ENCODE measurements at regions not wholly inside any gene's neighbourhood (a gene's known extent, or its start where the extent isn't known, plus 50 kb on each side); places are given as distances from the start of the nearest gene placed in this dataset.

- TF ChIP-seq CTCF (conservative IDR thresholded peaks at IDR 0.05; ENCODE audit: low read depth, low read length) (no peak), EZH2 (IDR thresholded peaks at IDR 0.05; ENCODE audit: borderline replicate concordance, low read depth, low read length, poor library complexity, severe bottlenecking) (no peak)
- CTCF ChIA-PET = no interaction called here
- intact Hi-C loops (cut with micrococcal nuclease; ENCODE audit: unreplicated experiment) = no loop called here
These were observed 1544.0 kb downstream of the TECRL start for GRCh38 chr4:62865261-62865660.

GRCh38 chr4:62849696-62850095, 1559.6 kb downstream of the TECRL start:
- no peaks in the 10 kb centered on the region for H3K36me3 ChIP-seq (ENCODE audit: insufficient read depth, low read length, poor library complexity, severe bottlenecking)
- no peak for TF ChIP-seq CTCF (conservative IDR thresholded peaks at IDR 0.05; ENCODE audit: low read depth, low read length)
- no peak for TF ChIP-seq EZH2 (IDR thresholded peaks at IDR 0.05; ENCODE audit: borderline replicate concordance, low read depth, low read length, poor library complexity, severe bottlenecking)
- intact Hi-C loops (cut with micrococcal nuclease; ENCODE audit: unreplicated experiment) = no loop called here
- ChIA-PET POLR2A (ENCODE audit: low non-redundant PET) (no interaction called here), CTCF (no interaction called here)
- no peak overlapping the region for H3K27ac ChIP-seq (ENCODE audit: low read depth, low read length, poor library complexity, severe bottlenecking)
- DNase-seq (ENCODE audit: low spot score) = no peak
- H3K9me3 ChIP-seq (ENCODE audit: low read depth, low read length, poor library complexity, severe bottlenecking) = no peaks in the 10 kb centered on the region
- H3K4me1 ChIP-seq (ENCODE audit: insufficient read depth, low read length, poor library complexity, severe bottlenecking) = no peaks in the 10 kb centered on the region
- no peak overlapping the region for H3K4me3 ChIP-seq (ENCODE audit: low read depth, low read length, poor library complexity, severe bottlenecking)
- H3K27me3 ChIP-seq (replicated peaks; ENCODE audit: insufficient read depth, low read depth, low read length, poor library complexity) = no peaks in the 10 kb centered on the region
- no TSS peak for BruUV-seq (replicated peaks)

More at GRCh38 chr4:62865261-62865660, 1544.0 kb downstream of the TECRL start:
- Histone ChIP-seq H3K36me3 (ENCODE audit: insufficient read depth, low read length, poor library complexity, severe bottlenecking) (no peaks in the 10 kb centered on the region), H3K27me3 (replicated peaks; ENCODE audit: insufficient read depth, low read depth, low read length, poor library complexity) (no peaks in the 10 kb centered on the region), H3K27ac (ENCODE audit: low read depth, low read length, poor library complexity, severe bottlenecking) (no peak overlapping the region), H3K4me1 (ENCODE audit: insufficient read depth, low read length, poor library complexity, severe bottlenecking) (no peaks in the 10 kb centered on the region), H3K4me3 (ENCODE audit: low read depth, low read length, poor library complexity, severe bottlenecking) (no peak overlapping the region), H3K9me3 (ENCODE audit: low read depth, low read length, poor library complexity, severe bottlenecking) (no peaks in the 10 kb centered on the region)
- POLR2A ChIA-PET (ENCODE audit: low non-redundant PET) = no interaction called here
- no peak for DNase-seq (ENCODE audit: low spot score)
- no TSS peak for BruUV-seq (replicated peaks)

GRCh38 chr4:62835631-62836030, 1573.6 kb downstream of the TECRL start:
- no TSS peak for BruUV-seq (replicated peaks)
- TF ChIP-seq EZH2 (IDR thresholded peaks at IDR 0.05; ENCODE audit: borderline replicate concordance, low read depth, low read length, poor library complexity, severe bottlenecking) (no peak), CTCF (conservative IDR thresholded peaks at IDR 0.05; ENCODE audit: low read depth, low read length) (no peak)
- intact Hi-C loops (cut with micrococcal nuclease; ENCODE audit: unreplicated experiment) = no loop called here
- Histone ChIP-seq H3K36me3 (ENCODE audit: insufficient read depth, low read length, poor library complexity, severe bottlenecking) (no peaks in the 10 kb centered on the region), H3K9me3 (ENCODE audit: low read depth, low read length, poor library complexity, severe bottlenecking) (no peaks in the 10 kb centered on the region), H3K27me3 (replicated peaks; ENCODE audit: insufficient read depth, low read depth, low read length, poor library complexity) (no peaks in the 10 kb centered on the region), H3K4me1 (ENCODE audit: insufficient read depth, low read length, poor library complexity, severe bottlenecking) (no peaks in the 10 kb centered on the region), H3K4me3 (ENCODE audit: low read depth, low read length, poor library complexity, severe bottlenecking) (no peak overlapping the region), H3K27ac (ENCODE audit: low read depth, low read length, poor library complexity, severe bottlenecking) (no peak overlapping the region)
- CTCF ChIA-PET = no interaction called here
- POLR2A ChIA-PET (ENCODE audit: low non-redundant PET) = no interaction called here
- no peak for DNase-seq (ENCODE audit: low spot score)

Data from A673 (cell line).